ENCODE measurements at regions not wholly inside any gene's neighbourhood (a gene's known extent, or its start where the extent isn't known, plus 50 kb on each side); places are given as distances from the start of the nearest gene placed in this dataset. TPM values are rescaled to one million over a fixed set of nuclear protein-coding genes. Genes with fewer than 3 reads are reported as not detected.

- TF ChIP-seq POLR2A (IDR thresholded peaks at IDR 0.05) = no peak
- TF ChIP-seq CTCF (IDR thresholded peaks at IDR 0.05) = no peak
Observed at GRCh38 chr12:38961012-38961411, 55.6 kb upstream of the CPNE8 start.

GRCh38 chr12:38956337-38956736 is 50.9 kb upstream of the CPNE8 start:
- Histone ChIP-seq H3K27me3 (no peaks in the 10 kb centered on the region), H3K27ac (no peak overlapping the region), H3K9me3 (no peaks in the 10 kb centered on the region), H3K4me1 (no peaks in the 10 kb centered on the region), H3K36me3 (no peaks in the 10 kb centered on the region), H3K4me3 (no peak overlapping the region)
- intact Hi-C loops (cut with DNase I; ENCODE audit: low total_unique reads) = no loop called here
- TF ChIP-seq POLR2A (IDR thresholded peaks at IDR 0.05) = no peak
- TF ChIP-seq CTCF (IDR thresholded peaks at IDR 0.05) = no peak
- DNase-seq = no peak

More at GRCh38 chr12:38961012-38961411, 55.6 kb upstream of the CPNE8 start:
- H3K27me3 ChIP-seq = no peaks in the 10 kb centered on the region
- no peaks in the 10 kb centered on the region for H3K36me3 ChIP-seq
- H3K9me3 ChIP-seq = no peaks in the 10 kb centered on the region
- H3K4me3 ChIP-seq = no peak overlapping the region
- no peak overlapping the region for H3K27ac ChIP-seq
- DNase-seq = no peak
- intact Hi-C loops (cut with DNase I; ENCODE audit: low total_unique reads) = no loop called here
- no peaks in the 10 kb centered on the region for H3K4me1 ChIP-seq

Small RNA genes lying in the stretch of these regions (small RNA-seq; reads per million reads assigned to genes)
- not detected for gene AC084373.1
